GM23338 (cell line): ENCODE measurements at regions not wholly inside any gene's neighbourhood (a gene's known extent, or its start where the extent isn't known, plus 50 kb on each side); places are given as distances from the start of the nearest gene placed in this dataset.

Experiments
- CTCF ChIP-seq, 2 experiments: fragments of 200-600 bp in 1 of 2; sonication (generic) in 1 of 2; conservative IDR thresholded peaks; 2 replicates each; pipeline versions ENCODE4 v1.5.1 to v1.6.1; 2016 to 2017; ENCODE audit warnings: antibody characterized with exemption in 2 of 2, low read depth in 2 of 2, mild to moderate bottlenecking in 2 of 2, moderate library complexity in 1 of 2
- EZH2 ChIP-seq: fragments of 200-600 bp; sonication (generic); IDR thresholded peaks from one replicate; pipeline ENCODE4 v1.8.0; 2017; ENCODE audit warnings: antibody characterized with exemption, mild to moderate bottlenecking, low read depth; ENCODE audit not compliant: unreplicated experiment
- EZH2phosphoT487 ChIP-seq: fragments of 200-600 bp; sonication (generic); IDR thresholded peaks from one replicate; pipeline ENCODE4 v1.8.1; 2018; ENCODE audit warnings: antibody characterized with exemption; ENCODE audit not compliant: unreplicated experiment
- JUNB ChIP-seq: IDR thresholded peaks from one replicate; pipeline ENCODE4 v1.6.1; 2016; ENCODE audit warnings: antibody characterized with exemption; ENCODE audit not compliant: unreplicated experiment
- NANOG ChIP-seq: IDR thresholded peaks from 2 replicates; pipeline ENCODE4 v1.6.1; 2016; ENCODE audit warnings: antibody characterized with exemption, borderline replicate concordance
- POLR2AphosphoS5 ChIP-seq: IDR thresholded peaks from 2 replicates; pipeline ENCODE4 v1.6.1; 2016; ENCODE audit warnings: antibody characterized with exemption, low read depth

DNA sequence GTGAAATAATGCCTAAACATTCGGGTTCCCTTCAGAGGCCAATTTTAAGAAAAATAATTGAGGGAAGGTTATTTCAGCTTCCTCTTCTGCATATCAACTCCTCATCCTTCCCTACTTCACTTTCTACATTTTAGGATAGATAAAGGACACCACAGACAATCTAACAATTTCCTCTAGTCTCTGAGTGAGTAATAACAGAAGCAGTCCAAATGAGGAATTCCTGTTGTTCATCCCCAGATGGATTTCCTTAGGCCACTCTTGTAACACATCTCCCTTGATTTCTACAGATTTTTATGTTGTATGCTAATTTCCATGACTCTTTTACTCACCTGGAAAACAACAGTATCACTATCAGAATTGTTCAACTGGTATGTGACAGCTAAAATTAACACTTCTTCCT is 87.7 kb upstream of the LYPLAL1 start:
- TF ChIP-seq JUNB (no peak), CTCF (conservative IDR thresholded peaks at IDR 0.05; ENCODE audit: low read depth in 2 of 2) (no peak), EZH2 (no peak), POLR2AphosphoS5 (no peak), EZH2phosphoT487 (no peak), NANOG (no peak)
